Trophoblast cell (in vitro differentiated cells and primary cell): ENCODE measurements at regions not wholly inside any gene's neighbourhood (a gene's known extent, or its start where the extent isn't known, plus 50 kb on each side); places are given as distances from the start of the nearest gene placed in this dataset.

Source experiments
- DNase-seq, 2 donors: peaks; one replicate each; pipeline ENCODE4 v3.0.0-alpha.2; 2016
- H2AFZ ChIP-seq: 2 replicates; pipeline ENCODE4 v1.6.1; 2013; ENCODE audit warnings: low read length, moderate library complexity, mild to moderate bottlenecking; ENCODE audit not compliant: insufficient read depth, poor library complexity
- H2AK5ac ChIP-seq: 2 replicates; pipeline ENCODE4 v1.6.1; 2013; ENCODE audit warnings: mild to moderate bottlenecking, low read length
- H2BK120ac ChIP-seq: 2 replicates; pipeline ENCODE4 v1.6.1; 2013; ENCODE audit warnings: low read length, mild to moderate bottlenecking, moderate library complexity; ENCODE audit not compliant: insufficient read depth, poor library complexity
- H2BK12ac ChIP-seq: 2 replicates; pipeline ENCODE4 v1.6.1; 2013; ENCODE audit warnings: mild to moderate bottlenecking, low read length, moderate library complexity
- H2BK5ac ChIP-seq: 2 replicates; pipeline ENCODE4 v1.6.1; 2013; ENCODE audit warnings: low read length, low read depth, moderate library complexity, mild to moderate bottlenecking; ENCODE audit not compliant: poor library complexity
- H3K14ac ChIP-seq: 2 replicates; pipeline ENCODE4 v1.6.1; 2013; ENCODE audit warnings: mild to moderate bottlenecking, low read length
- H3K18ac ChIP-seq: 2 replicates; pipeline ENCODE4 v1.6.1; 2013; ENCODE audit warnings: mild to moderate bottlenecking, low read length
- H3K23ac ChIP-seq: 2 replicates; pipeline ENCODE4 v1.6.1; 2013; ENCODE audit warnings: low read length
- H3K27ac ChIP-seq: 2 replicates; pipeline ENCODE4 v1.5.1; 2013; ENCODE audit warnings: low read depth, mild to moderate bottlenecking, inconsistent platforms, low read length, moderate library complexity
- H3K27me3 ChIP-seq: 2 replicates; pipeline ENCODE4 v1.6.1; 2013; ENCODE audit warnings: inconsistent platforms, mild to moderate bottlenecking, low read length, moderate library complexity; ENCODE audit not compliant: insufficient read depth
- H3K36me3 ChIP-seq, 2 experiments: 1 replicate in 1 of 2; 2 replicates in 1 of 2; pipeline ENCODE4 v1.6.1; 2013; ENCODE audit warnings: low read length in 2 of 2, mild to moderate bottlenecking in 2 of 2, moderate library complexity in 1 of 2; ENCODE audit not compliant: insufficient read depth in 2 of 2, control insufficient read depth in 1 of 2
- H3K4ac ChIP-seq: 2 replicates; pipeline ENCODE4 v1.6.1; 2013; ENCODE audit warnings: low read depth, mild to moderate bottlenecking, low read length, moderate library complexity
- H3K4me1 ChIP-seq, 2 experiments: 1 replicate in 1 of 2; 2 replicates in 1 of 2; pipeline ENCODE4 v1.6.1; 2013; ENCODE audit warnings: low read length in 2 of 2, mild to moderate bottlenecking in 2 of 2, moderate library complexity in 1 of 2; ENCODE audit not compliant: insufficient read depth in 2 of 2, control insufficient read depth in 1 of 2
- H3K4me2 ChIP-seq: 2 replicates; pipeline ENCODE4 v1.6.1; 2013; ENCODE audit warnings: inconsistent platforms, mild to moderate bottlenecking, low read length, moderate library complexity
- H3K4me3 ChIP-seq: 2 replicates; pipeline ENCODE4 v1.5.1; 2013; ENCODE audit warnings: mild to moderate bottlenecking, low read depth, low read length, inconsistent platforms
- H3K79me1 ChIP-seq: one replicate; pipeline ENCODE4 v1.6.1; 2013; ENCODE audit warnings: low read length
- H3K79me2 ChIP-seq: 2 replicates; pipeline ENCODE4 v1.6.1; 2013; ENCODE audit warnings: low read length, mild to moderate bottlenecking; ENCODE audit not compliant: control insufficient read depth, insufficient read depth, poor library complexity
- H3K9ac ChIP-seq: 2 replicates; pipeline ENCODE4 v1.6.1; 2013; ENCODE audit warnings: mild to moderate bottlenecking, low read length
- H3K9me3 ChIP-seq: 2 replicates; pipeline ENCODE4 v1.6.1; 2013; ENCODE audit warnings: low read depth, mild to moderate bottlenecking, control low read depth, inconsistent platforms, low read length; ENCODE audit not compliant: insufficient read depth
- H4K12ac ChIP-seq: 2 replicates; pipeline ENCODE4 v1.6.1; 2013; ENCODE audit warnings: low read depth, mild to moderate bottlenecking, low read length, moderate library complexity
- H4K8ac ChIP-seq: 2 replicates; pipeline ENCODE4 v1.6.1; 2013; ENCODE audit warnings: low read depth, mild to moderate bottlenecking, low read length, moderate library complexity
- H4K91ac ChIP-seq: one replicate; pipeline ENCODE4 v1.6.1; 2013; ENCODE audit warnings: low read depth, mild to moderate bottlenecking, low read length, moderate library complexity
- WGBS: extraction: QIAGEN DNeasy Blood & Tissue Kit; methylation state at CpG from one replicate; pipeline ENCODE4 v1.1.7; 2013; ENCODE audit warnings: missing lambda C conversion rate; ENCODE audit not compliant: insufficient read length, insufficient coverage; ENCODE audit errors: extremely low coverage; 5-methylcytosine and 5-hydroxymethylcytosine counted together

GRCh38 chr12:67798768-67799167 lies 150.2 kb downstream of the DYRK2 start:
- H3K27me3 ChIP-seq, result no peaks in the 10 kb centered on the region
- H2AK5ac ChIP-seq, result no peak overlapping the region
- no peak overlapping the region for H3K4ac ChIP-seq
- no CpG with 5 or more reads among the region's 2 CpGs for WGBS
- H3K27ac ChIP-seq, result no peak overlapping the region
- no peak overlapping the region for H2BK5ac ChIP-seq
- no peak overlapping the region for H4K91ac ChIP-seq
- no peaks in the 10 kb centered on the region for H3K36me3 ChIP-seq
- H3K4me3 ChIP-seq, result no peak overlapping the region
- no peak overlapping the region for H4K12ac ChIP-seq
- no peak for DNase-seq
- no peaks in the 10 kb centered on the region for H3K79me1 ChIP-seq
- no peak overlapping the region for H2BK120ac ChIP-seq
- H4K8ac ChIP-seq, result no peak overlapping the region
- no peak overlapping the region for H2BK12ac ChIP-seq
- no peaks in the 10 kb centered on the region for H3K79me2 ChIP-seq
- H3K4me2 ChIP-seq, result no peak overlapping the region
- no peaks in the 10 kb centered on the region for H3K9me3 ChIP-seq
- H3K9ac ChIP-seq, result no peak overlapping the region
- H3K14ac ChIP-seq, result no peak overlapping the region
- H3K4me1 ChIP-seq, result peaks cover 0 to 3% of the 10 kb centered on the region in 2 experiments
- H3K23ac ChIP-seq, result no peak overlapping the region
- no peak overlapping the region for H2AFZ ChIP-seq
- no peak overlapping the region for H3K18ac ChIP-seq

GRCh38 chr12:67802731-67803130 lies 154.2 kb downstream of the DYRK2 start:
- no CpG with 5 or more reads among the region's 5 CpGs for WGBS
- H3K27ac ChIP-seq, result no peak overlapping the region
- no peak overlapping the region for H3K4ac ChIP-seq
- H4K91ac ChIP-seq, result no peak overlapping the region
- no peaks in the 10 kb centered on the region for H3K79me2 ChIP-seq
- DNase-seq, result no peak
- no peak overlapping the region for H2BK120ac ChIP-seq
- H2BK12ac ChIP-seq, result no peak overlapping the region
- H3K27me3 ChIP-seq, result no peaks in the 10 kb centered on the region
- H3K23ac ChIP-seq, result no peak overlapping the region
- no peak overlapping the region for H2AFZ ChIP-seq
- no peak overlapping the region for H3K14ac ChIP-seq
- no peak overlapping the region for H3K9ac ChIP-seq
- H3K36me3 ChIP-seq, result no peaks in the 10 kb centered on the region
- H3K79me1 ChIP-seq, result no peaks in the 10 kb centered on the region
- H3K9me3 ChIP-seq, result no peaks in the 10 kb centered on the region
- no peak overlapping the region for H3K4me3 ChIP-seq
- H4K8ac ChIP-seq, result no peak overlapping the region
- no peak overlapping the region for H2BK5ac ChIP-seq
- H2AK5ac ChIP-seq, result no peak overlapping the region
- no peak overlapping the region for H4K12ac ChIP-seq
- H3K18ac ChIP-seq, result no peak overlapping the region
- no peak overlapping the region for H3K4me2 ChIP-seq
- H3K4me1 ChIP-seq, result no peaks in the 10 kb centered on the region

- no peaks in the 10 kb centered on the region for H3K9me3 ChIP-seq
- H3K36me3 ChIP-seq, result no peaks in the 10 kb centered on the region
- no peak overlapping the region for H3K14ac ChIP-seq
- no peak overlapping the region for H3K23ac ChIP-seq
- H3K4ac ChIP-seq, result no peak overlapping the region
- no peak overlapping the region for H4K91ac ChIP-seq
- H2AK5ac ChIP-seq, result no peak overlapping the region
- no peak overlapping the region for H3K18ac ChIP-seq
- H3K9ac ChIP-seq, result no peak overlapping the region
- H4K12ac ChIP-seq, result no peak overlapping the region
- no peak overlapping the region for H3K4me3 ChIP-seq
- no peaks in the 10 kb centered on the region for H3K27me3 ChIP-seq
- no peaks in the 10 kb centered on the region for H3K79me2 ChIP-seq
- no peak overlapping the region for H4K8ac ChIP-seq
- no peak overlapping the region for H3K27ac ChIP-seq
- no peaks in the 10 kb centered on the region for H3K79me1 ChIP-seq
- H3K4me2 ChIP-seq, result no peak overlapping the region
- no CpG with 5 or more reads among the region's 4 CpGs for WGBS
- no peak overlapping the region for H2BK120ac ChIP-seq
- H2BK12ac ChIP-seq, result no peak overlapping the region
- DNase-seq, result no peak
- no peaks in the 10 kb centered on the region for H3K4me1 ChIP-seq
- no peak overlapping the region for H2BK5ac ChIP-seq
- H2AFZ ChIP-seq, result no peak overlapping the region
Observed at GRCh38 chr12:67803278-67803993, 154.9 kb downstream of the DYRK2 start.

GRCh38 chr12:67804168-67804567 lies 155.6 kb downstream of the DYRK2 start:
- no peak overlapping the region for H2BK5ac ChIP-seq
- no peak overlapping the region for H3K9ac ChIP-seq
- no peaks in the 10 kb centered on the region for H3K79me2 ChIP-seq
- H4K8ac ChIP-seq, result no peak overlapping the region
- no peak for DNase-seq
- H2AK5ac ChIP-seq, result no peak overlapping the region
- no peak overlapping the region for H2BK120ac ChIP-seq
- no peak overlapping the region for H3K14ac ChIP-seq
- H3K9me3 ChIP-seq, result no peaks in the 10 kb centered on the region
- H4K91ac ChIP-seq, result no peak overlapping the region
- H4K12ac ChIP-seq, result no peak overlapping the region
- H3K4me2 ChIP-seq, result no peak overlapping the region
- no peak overlapping the region for H2BK12ac ChIP-seq
- no peak overlapping the region for H3K27ac ChIP-seq
- WGBS, result no CpG with 5 or more reads among the region's 1 CpG
- no peaks in the 10 kb centered on the region for H3K36me3 ChIP-seq
- H3K23ac ChIP-seq, result no peak overlapping the region
- H3K4me1 ChIP-seq, result no peaks in the 10 kb centered on the region
- H3K27me3 ChIP-seq, result no peaks in the 10 kb centered on the region
- H3K4ac ChIP-seq, result no peak overlapping the region
- no peak overlapping the region for H3K18ac ChIP-seq
- no peak overlapping the region for H2AFZ ChIP-seq
- H3K4me3 ChIP-seq, result no peak overlapping the region
- H3K79me1 ChIP-seq, result no peaks in the 10 kb centered on the region
